Fibroblast of mammary gland (primary cell): ENCODE measurements at regions not wholly inside any gene's neighbourhood (a gene's known extent, or its start where the extent isn't known, plus 50 kb on each side); places are given as distances from the start of the nearest gene placed in this dataset.
"Not testable (repeated sequence)": the region's sequence is repeated elsewhere in the genome, so short reads cannot be mapped to it uniquely, and the experiment has no call there.

ENCODE experiments used
- DNase-seq: peaks from one replicate; pipeline ENCODE4 v3.0.0-alpha.2; 2010; ENCODE audit warnings: low read depth
- H3K4me3 ChIP-seq: 2 replicates; pipeline ENCODE4 v1.5.1; 2011; ENCODE audit warnings: low read depth, mild to moderate bottlenecking, low read length, moderate library complexity; ENCODE audit not compliant: control insufficient read depth
- TF ChIP-seq, protein P1 (sequence below): conservative IDR thresholded peaks from 2 replicates; pipeline ENCODE4 v1.5.1; 2011; ENCODE audit warnings: low read depth, low read length, inconsistent platforms; ENCODE audit not compliant: control insufficient read depth, insufficient read depth

GRCh38 chr3:20254268-20255117 is 68.5 kb upstream of the SGO1 start:
- no peak overlapping the region for H3K4me3 ChIP-seq
- TF ChIP-seq, protein P1, sequence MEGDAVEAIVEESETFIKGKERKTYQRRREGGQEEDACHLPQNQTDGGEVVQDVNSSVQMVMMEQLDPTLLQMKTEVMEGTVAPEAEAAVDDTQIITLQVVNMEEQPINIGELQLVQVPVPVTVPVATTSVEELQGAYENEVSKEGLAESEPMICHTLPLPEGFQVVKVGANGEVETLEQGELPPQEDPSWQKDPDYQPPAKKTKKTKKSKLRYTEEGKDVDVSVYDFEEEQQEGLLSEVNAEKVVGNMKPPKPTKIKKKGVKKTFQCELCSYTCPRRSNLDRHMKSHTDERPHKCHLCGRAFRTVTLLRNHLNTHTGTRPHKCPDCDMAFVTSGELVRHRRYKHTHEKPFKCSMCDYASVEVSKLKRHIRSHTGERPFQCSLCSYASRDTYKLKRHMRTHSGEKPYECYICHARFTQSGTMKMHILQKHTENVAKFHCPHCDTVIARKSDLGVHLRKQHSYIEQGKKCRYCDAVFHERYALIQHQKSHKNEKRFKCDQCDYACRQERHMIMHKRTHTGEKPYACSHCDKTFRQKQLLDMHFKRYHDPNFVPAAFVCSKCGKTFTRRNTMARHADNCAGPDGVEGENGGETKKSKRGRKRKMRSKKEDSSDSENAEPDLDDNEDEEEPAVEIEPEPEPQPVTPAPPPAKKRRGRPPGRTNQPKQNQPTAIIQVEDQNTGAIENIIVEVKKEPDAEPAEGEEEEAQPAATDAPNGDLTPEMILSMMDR = no peak
- DNase-seq = no peak

DNA sequence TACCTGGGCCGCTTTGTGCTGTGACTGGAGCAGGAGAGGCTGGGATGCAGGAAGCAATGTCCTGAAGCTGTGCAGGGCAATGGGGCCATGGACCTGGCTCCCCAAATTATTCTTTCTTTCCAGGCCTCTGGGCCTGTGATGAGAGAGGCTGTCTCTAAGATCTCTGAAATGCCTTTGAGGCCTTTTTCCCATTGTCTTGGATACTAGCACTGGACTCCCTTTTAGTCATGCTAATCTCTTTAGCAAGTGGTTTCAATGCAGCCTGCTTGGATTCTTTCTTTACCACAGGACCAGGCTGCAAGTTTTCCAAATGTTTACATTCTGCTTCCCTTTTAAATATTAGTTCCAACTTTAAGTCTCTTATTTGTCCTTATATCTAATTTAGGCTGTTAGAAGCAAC is 64.8 kb upstream of the SGO1 start:
- no peak overlapping the region for H3K4me3 ChIP-seq
- TF ChIP-seq, protein P1 = no peak
- DNase-seq = no peak

DNA sequence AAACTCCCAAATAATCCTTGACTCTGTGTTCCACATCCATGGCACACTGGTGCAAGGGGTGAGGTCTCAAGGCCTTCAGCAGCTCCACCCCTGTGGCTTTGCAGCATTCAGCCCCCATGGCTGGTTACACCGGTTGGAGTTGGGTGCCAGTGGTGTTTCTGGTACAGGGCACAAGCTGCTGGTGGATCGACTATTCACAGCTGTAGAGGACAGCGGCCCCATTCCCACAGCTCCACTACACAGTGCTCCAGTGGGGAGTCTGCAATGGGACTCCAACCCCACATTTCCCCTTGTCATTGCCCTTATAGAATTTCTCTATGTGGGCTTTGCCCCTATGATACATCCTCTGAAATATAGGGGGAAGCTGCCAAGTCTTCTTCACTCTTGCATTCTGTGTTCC is 64.3 kb upstream of the SGO1 start:
- no peak for DNase-seq
- TF ChIP-seq, protein P1 = no peak
- no peak overlapping the region for H3K4me3 ChIP-seq

DNA sequence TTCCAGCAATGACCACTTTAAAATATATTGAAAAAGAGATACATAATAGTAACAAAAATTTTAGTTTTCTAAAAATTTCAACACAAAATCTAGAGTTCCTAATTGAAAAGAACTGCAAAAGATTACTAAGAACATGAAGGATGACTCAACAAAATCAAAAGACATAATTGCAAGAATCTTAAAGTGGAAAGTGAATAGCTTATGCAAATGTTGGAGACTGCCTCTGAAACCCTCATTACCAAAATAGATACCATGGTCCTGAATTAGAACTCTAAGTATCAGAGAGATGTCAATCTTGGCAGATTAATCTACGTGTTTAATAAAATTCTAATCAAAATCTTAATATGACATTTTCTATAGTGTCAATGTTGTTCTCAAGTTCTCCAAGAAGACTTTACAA is 60.7 kb upstream of the SGO1 start:
- no peak for DNase-seq
- no peak overlapping the region for H3K4me3 ChIP-seq
- TF ChIP-seq, protein P1 = no peak

DNA sequence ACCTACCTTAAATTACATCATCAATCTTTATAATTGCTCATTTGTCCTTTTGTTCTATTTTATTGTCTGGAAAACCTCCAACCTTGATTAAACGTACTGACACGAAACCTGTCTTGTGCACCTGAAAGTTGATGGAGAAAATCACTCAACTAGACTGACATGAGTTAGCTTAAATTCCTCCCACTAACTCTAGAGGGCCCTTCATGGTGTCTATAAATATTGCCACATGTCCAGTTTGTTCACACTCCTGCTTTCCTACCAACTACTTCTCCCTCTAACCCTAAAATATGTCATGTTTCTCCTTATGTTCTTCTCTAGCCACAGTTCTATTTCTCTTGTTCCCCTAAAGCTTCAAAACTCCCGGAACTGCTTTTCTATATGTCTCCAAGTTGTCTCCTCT is 59.8 kb upstream of the SGO1 start:
- DNase-seq = no peak
- TF ChIP-seq, protein P1 = no peak
- H3K4me3 ChIP-seq = no peak overlapping the region

DNA sequence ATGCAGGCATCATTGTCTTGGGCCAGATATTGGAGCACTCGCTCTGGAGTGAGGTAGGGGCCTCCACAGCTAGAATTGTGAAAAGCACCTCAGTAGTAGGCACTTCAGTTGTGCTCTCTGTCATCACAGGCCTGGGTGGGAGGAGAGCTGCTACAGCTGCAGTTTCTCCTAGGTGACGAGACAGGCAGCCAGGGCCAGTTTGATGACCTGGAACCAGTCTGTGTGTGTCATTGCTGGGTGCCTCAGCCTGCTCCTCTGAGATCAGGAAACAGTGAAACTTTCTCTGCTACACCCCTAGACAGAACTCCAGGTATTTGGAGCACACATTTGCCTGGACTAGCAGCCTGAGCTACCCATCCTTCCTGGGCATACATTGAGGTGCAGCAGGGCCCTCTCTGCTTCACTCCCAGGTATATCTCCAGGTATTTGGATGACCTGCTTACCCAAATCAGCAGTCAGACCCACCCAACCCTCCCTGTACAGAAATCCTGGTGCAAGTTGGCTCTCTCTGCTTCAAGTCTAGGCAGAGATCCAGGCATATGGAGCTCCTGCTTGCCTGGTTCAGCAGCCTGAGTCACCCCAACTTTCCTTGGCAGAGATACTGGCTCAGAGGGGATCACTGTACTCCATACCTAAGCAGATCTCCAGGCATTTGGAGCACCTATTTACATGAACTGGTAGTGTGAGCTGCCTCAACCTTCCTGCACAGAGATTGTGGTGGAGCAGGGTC is 54.3 kb upstream of the SGO1 start:
- no peak for DNase-seq

GRCh38 chr3:20238199-20238598 is 52.2 kb upstream of the SGO1 start:
- not testable (repeated sequence) for H3K4me3 ChIP-seq, DNase-seq

More for the DNA sequence above, 54.3 kb upstream of the SGO1 start:
- no peak overlapping the region for H3K4me3 ChIP-seq
- TF ChIP-seq, protein P1 = no peak
